ENCODE measurements at regions not wholly inside any gene's neighbourhood (a gene's known extent, or its start where the extent isn't known, plus 50 kb on each side); places are given as distances from the start of the nearest gene placed in this dataset.

- Histone ChIP-seq H3K27ac (ENCODE audit: low read depth, low read length) (no peak overlapping the region), H3K4me3 (ENCODE audit: extremely low read depth in 1 of 4, insufficient read depth in 2 of 4, low read depth in 3 of 4, low read length in 4 of 4) (no peak overlapping the region), H3K4ac (replicated peaks; ENCODE audit: insufficient read length, low read depth, low read length) (no peak overlapping the region), H4K5ac (ENCODE audit: insufficient read length, low read depth, low read length) (no peak overlapping the region), H2BK20ac (ENCODE audit: low read length) (no peak overlapping the region), H3K79me1 (ENCODE audit: low read depth, low read length) (no peaks in the 10 kb centered on the region), H3K27me3 (replicated peaks in 1 of 4; ENCODE audit: control insufficient read depth in 3 of 4, extremely low read depth in 1 of 4, insufficient read depth in 3 of 4, low read length in 3 of 4) (peaks cover 16 to 54% (median 42%) of the 10 kb centered on the region in 4 experiments), H2BK120ac (replicated peaks; ENCODE audit: low read depth, low read length) (no peak overlapping the region), H3K18ac (ENCODE audit: extremely low read depth, low read length) (no peak overlapping the region), H2BK5ac (ENCODE audit: low read depth, low read length) (no peak overlapping the region), H3K56ac (replicated peaks; ENCODE audit: insufficient read length, low read depth, low read length) (no peak overlapping the region), H2BK15ac (ENCODE audit: low read length) (no peak overlapping the region), H2AK5ac (ENCODE audit: low read depth, low read length) (no peak overlapping the region), H4K20me1 (replicated peaks in 1 of 2; ENCODE audit: control insufficient read depth in 1 of 2, insufficient read depth in 2 of 2, low read length in 2 of 2) (no peaks in the 10 kb centered on the region), H3K4me1 (replicated peaks in 1 of 4; ENCODE audit: control insufficient read depth in 3 of 4, insufficient read depth in 4 of 4, low read length in 3 of 4) (no peaks in the 10 kb centered on the region), H3K79me2 (ENCODE audit: control insufficient read depth in 1 of 2, insufficient read depth in 2 of 2, low read length in 2 of 2) (no peaks in the 10 kb centered on the region), H3K9ac (replicated peaks in 1 of 4; ENCODE audit: extremely low read depth in 1 of 4, low read depth in 3 of 4, low read length in 3 of 4) (no peak overlapping the region), H3K4me2 (ENCODE audit: insufficient read depth in 1 of 2, low read depth in 2 of 2, low read length in 2 of 2) (no peak overlapping the region), H3K23ac (ENCODE audit: insufficient read length) (no peak overlapping the region), H3K36me3 (ENCODE audit: control insufficient read depth in 2 of 4, insufficient read depth in 4 of 4, low read length in 3 of 4) (no peaks in the 10 kb centered on the region), H4K91ac (replicated peaks; ENCODE audit: insufficient read length, low read length) (no peak overlapping the region), H2BK12ac (ENCODE audit: low read depth, low read length) (no peak overlapping the region), H3K23me2 (ENCODE audit: low read depth, low read length) (no peaks in the 10 kb centered on the region), H4K8ac (ENCODE audit: extremely low read depth, insufficient read depth, low read length) (no peak overlapping the region), H3K9me3 (ENCODE audit: insufficient read depth in 2 of 2, low read depth in 1 of 2, low read length in 1 of 2) (peaks cover 0 to 5% of the 10 kb centered on the region in 2 experiments; a peak in 1 of 4 replicates), H2AFZ (ENCODE audit: low read length) (no peak overlapping the region), H3K14ac (ENCODE audit: insufficient read length) (no peak overlapping the region)
- POLR2A ChIA-PET (ENCODE audit: partially characterized antibody), result interaction anchor here (0.7 kb wide), 1 partner anchor 1354 kb away, joined by 4 read pairs; no protein-coding TSS in a partner anchor
- DNase-seq (ENCODE audit: low read depth in 1 of 2, low spot score in 2 of 2) (no peak), FAIRE-seq (no peak)
- WGBS, 2 experiments (ENCODE audit: extremely low coverage in 1 of 2, insufficient coverage in 1 of 2, insufficient read length in 1 of 2, insufficient replicate concordance in 2 of 2, low coverage in 1 of 2, low lambda C conversion rate in 2 of 2, missing lambda C conversion rate in 1 of 2), result 83% methylated on average over 2 of the region's 2 CpGs; no CpG with 5 or more reads in 1 of the 2 experiments
- CTCF ChIA-PET (ENCODE audit: partially characterized antibody), result interaction anchor here (0.5 to 0.9 kb wide), 2 partner anchors 97 to 145 kb away, joined by 3 read pairs; no protein-coding TSS in a partner anchor
- TF ChIP-seq CREB1 (IDR thresholded peaks at IDR 0.05) (no peak), CEBPB (IDR thresholded peaks at IDR 0.05; ENCODE audit: low read depth, low read length) (no peak), TAF1 (IDR thresholded peaks at IDR 0.05; ENCODE audit: low read depth, low read length) (no peak), HDAC6 (IDR thresholded peaks at IDR 0.05; ENCODE audit: low read depth, low read length) (no peak)
Observed at GRCh38 chr7:111633878-111634277, 71.6 kb upstream of the IMMP2L start.

Data from H1 (cell line).